ENCODE measurements at regions not wholly inside any gene's neighbourhood (a gene's known extent, or its start where the extent isn't known, plus 50 kb on each side); places are given as distances from the start of the nearest gene placed in this dataset.
"Not testable (repeated sequence)": the region's sequence is repeated elsewhere in the genome, so short reads cannot be mapped to it uniquely, and the experiment has no call there.

DNA sequence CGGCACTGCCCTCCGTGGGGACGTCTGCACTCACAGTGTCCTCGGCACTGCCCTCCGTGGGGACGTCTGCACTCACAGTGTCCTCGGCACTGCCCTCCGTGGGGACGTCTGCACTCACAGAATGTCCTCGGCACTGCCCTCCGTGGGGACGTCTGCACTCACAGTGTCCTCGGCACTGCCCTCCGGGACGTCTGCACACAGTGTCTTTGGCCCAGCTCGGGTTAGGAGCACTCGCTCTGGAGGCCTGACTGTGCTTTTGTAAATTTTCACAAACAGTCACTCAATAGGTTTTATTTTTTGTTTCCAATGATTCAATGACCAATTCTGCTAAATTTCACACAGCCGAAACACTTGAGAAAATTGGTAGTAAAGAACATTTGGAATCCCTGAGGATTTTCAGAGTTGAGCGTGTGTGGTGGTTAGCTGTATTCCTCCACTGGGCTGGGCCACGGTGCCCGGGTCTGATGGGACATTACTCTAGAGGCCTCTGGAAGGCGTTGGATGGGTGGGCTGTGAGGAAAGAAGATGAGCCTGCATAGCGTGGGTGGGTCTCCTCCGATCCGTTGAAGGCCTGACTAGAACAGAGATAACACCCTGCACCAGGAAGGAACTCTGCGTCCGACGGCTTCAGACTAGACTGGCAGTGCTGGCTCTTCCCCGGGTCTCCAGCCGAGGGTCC lies 134.8 kb downstream of the RTP5 start:
- ChIA-PET CTCF (no interaction called here), POLR2A (no interaction called here)
- no peak for TF ChIP-seq LEF1 (IDR thresholded peaks at IDR 0.05; ENCODE audit: borderline replicate concordance)
- TF ChIP-seq FOXK2 (IDR thresholded peaks at IDR 0.05), result no peak
- no peak for TF ChIP-seq ZNF384 (IDR thresholded peaks at IDR 0.05)
- no peak for TF ChIP-seq ARNT (IDR thresholded peaks at IDR 0.05)
- TF ChIP-seq ELF4 (IDR thresholded peaks at IDR 0.05), result no peak
- TF ChIP-seq FOXM1 (IDR thresholded peaks at IDR 0.05; ENCODE audit: borderline replicate concordance), result no peak
- TF ChIP-seq TARDBP (IDR thresholded peaks at IDR 0.05), result no peak
- TF ChIP-seq SP1 (IDR thresholded peaks at IDR 0.05), result no peak
- no peak for TF ChIP-seq HDGF (IDR thresholded peaks at IDR 0.05; ENCODE audit: borderline replicate concordance)
- no peak for TF ChIP-seq CTBP1 (IDR thresholded peaks at IDR 0.05; ENCODE audit: borderline replicate concordance)
- no peak for TF ChIP-seq SUZ12 (IDR thresholded peaks at IDR 0.05)
- no peak for TF ChIP-seq BHLHE40 (IDR thresholded peaks at IDR 0.05; ENCODE audit: borderline replicate concordance)
- no peak for TF ChIP-seq NFRKB (IDR thresholded peaks at IDR 0.05)
- DNase-seq (ENCODE audit: extremely low spot score), result no peak

DNA sequence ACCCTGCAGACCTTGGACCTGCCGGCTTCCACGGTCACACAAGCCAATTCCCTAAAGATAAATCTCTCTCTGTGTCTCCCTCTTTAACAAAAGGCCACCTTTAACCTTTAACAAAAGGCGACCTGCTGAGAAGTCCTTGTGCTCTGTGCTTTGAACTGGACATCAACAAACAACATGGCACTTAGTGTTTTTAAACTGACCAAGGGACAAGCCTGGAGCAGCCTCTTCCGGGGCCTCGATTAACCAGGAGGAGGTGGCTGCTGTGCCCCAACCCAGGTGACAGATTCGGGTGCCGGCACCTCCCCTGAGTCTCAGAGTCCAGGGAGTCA lies 135.3 kb downstream of the RTP5 start:
- DNase-seq (ENCODE audit: extremely low spot score), result no peak
- TF ChIP-seq SP1 (IDR thresholded peaks at IDR 0.05) (no peak), ARNT (IDR thresholded peaks at IDR 0.05) (no peak), NFRKB (IDR thresholded peaks at IDR 0.05) (no peak), ELF4 (IDR thresholded peaks at IDR 0.05) (no peak), FOXK2 (IDR thresholded peaks at IDR 0.05) (no peak), CTBP1 (IDR thresholded peaks at IDR 0.05; ENCODE audit: borderline replicate concordance) (no peak), BHLHE40 (IDR thresholded peaks at IDR 0.05; ENCODE audit: borderline replicate concordance) (no peak), LEF1 (IDR thresholded peaks at IDR 0.05; ENCODE audit: borderline replicate concordance) (no peak), FOXM1 (IDR thresholded peaks at IDR 0.05; ENCODE audit: borderline replicate concordance) (no peak), FOXA1 (IDR thresholded peaks at IDR 0.05) (no peak)
- TF ChIP-seq, protein P1, sequence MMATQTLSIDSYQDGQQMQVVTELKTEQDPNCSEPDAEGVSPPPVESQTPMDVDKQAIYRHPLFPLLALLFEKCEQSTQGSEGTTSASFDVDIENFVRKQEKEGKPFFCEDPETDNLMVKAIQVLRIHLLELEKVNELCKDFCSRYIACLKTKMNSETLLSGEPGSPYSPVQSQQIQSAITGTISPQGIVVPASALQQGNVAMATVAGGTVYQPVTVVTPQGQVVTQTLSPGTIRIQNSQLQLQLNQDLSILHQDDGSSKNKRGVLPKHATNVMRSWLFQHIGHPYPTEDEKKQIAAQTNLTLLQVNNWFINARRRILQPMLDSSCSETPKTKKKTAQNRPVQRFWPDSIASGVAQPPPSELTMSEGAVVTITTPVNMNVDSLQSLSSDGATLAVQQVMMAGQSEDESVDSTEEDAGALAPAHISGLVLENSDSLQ (IDR thresholded peaks at IDR 0.05), result no peak
- POLR2A ChIA-PET, result no interaction called here
- CTCF ChIA-PET, result no interaction called here

DNA sequence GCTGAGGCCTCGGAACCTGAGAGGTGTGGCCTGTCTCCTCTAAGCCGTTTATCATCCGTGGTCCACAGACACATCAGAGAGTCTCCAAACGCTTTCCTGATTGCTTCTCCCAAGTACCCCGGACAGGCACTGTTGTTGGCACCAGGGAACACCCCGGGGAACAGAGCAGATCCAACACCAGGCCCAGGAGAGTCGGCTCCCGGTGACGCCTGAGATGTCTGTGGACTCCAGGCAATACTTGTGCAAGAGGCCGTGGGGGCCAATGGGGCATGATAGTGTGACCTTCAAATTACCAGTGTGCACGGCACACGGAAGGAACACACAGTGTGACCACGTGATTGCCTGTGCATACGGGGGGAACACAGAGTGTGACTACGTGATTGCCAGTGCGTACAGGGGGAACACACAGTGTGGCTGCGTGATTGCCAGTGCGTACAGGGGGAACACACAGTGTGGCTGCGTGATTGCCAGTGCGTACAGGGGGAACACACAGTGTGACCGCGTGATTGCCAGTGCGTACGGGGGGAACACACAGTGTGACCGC lies 136.6 kb downstream of the RTP5 start:
- DNase-seq (ENCODE audit: extremely low spot score); POLR2A ChIA-PET: not testable (repeated sequence)

DNA sequence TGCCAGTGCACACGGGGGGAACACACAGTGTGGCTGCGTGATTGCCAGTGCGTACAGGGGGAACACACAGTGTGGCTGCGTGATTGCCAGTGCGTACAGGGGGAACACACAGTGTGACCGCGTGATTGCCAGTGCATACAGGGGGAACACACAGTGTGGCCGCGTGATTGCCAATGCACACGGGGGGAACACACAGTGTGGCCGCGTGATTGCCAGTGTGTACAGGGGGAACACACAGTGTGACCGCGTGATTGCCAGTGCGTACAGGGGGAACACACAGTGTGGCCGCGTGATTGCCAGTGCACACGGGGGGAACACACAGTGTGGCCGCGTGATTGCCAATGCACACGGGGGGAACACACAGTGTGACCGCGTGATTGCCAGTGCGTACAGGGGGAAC lies 139.4 kb downstream of the RTP5 start:
- DNase-seq (ENCODE audit: extremely low spot score); POLR2A ChIA-PET; CTCF ChIA-PET: not testable (repeated sequence)

More for the DNA sequence above, 136.6 kb downstream of the RTP5 start:
- CTCF ChIA-PET, result not testable (repeated sequence)

DNA sequence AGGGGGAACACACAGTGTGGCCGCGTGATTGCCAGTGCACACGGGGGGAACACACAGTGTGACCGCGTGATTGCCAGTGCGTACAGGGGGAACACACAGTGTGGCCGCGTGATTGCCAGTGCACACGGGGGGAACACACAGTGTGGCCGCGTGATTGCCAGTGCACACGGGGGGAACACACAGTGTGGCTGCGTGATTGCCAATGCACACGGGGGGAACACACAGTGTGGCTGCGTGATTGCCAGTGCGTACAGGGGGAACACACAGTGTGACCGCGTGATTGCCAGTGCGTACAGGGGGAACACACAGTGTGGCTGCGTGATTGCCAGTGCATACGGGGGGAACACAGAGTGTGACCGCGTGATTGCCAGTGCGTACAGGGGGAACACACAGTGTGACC lies 140.3 kb downstream of the RTP5 start:
- POLR2A ChIA-PET; DNase-seq (ENCODE audit: extremely low spot score); CTCF ChIA-PET: not testable (repeated sequence)

DNA sequence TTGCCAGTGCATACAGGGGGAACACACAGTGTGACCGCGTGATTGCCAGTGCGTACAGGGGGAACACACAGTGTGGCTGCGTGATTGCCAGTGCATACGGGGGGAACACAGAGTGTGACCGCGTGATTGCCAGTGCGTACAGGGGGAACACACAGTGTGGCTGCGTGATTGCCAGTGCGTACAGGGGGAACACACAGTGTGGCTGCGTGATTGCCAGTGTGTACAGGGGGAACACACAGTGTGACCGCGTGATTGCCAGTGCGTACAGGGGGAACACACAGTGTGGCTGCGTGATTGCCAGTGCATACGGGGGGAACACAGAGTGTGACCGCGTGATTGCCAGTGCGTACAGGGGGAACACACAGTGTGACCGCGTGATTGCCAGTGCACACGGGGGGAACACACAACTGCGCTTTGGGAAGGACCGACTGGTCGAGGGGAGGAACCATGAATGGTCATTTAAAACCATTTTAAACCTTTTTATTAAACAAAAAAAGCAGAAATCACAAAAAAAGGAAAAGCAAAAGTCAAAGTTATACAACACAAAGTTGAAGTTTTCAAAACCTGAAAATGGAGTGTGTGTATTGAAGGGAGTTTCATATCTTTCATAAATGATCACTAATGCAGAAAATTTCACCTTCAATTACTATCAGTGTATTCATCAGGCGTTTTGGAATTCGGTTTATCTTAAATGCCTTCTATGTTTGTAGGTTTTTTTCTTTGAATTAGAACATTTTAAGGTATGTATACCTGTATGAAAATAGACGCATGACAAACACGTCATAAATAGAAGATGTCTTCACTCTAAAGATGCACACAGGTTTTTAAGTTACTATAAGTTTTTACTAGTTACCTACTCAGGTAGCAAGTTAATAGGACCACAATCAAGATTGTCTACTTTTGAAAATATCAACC lies 141.0 kb downstream of the RTP5 start:
- POLR2A ChIA-PET; CTCF ChIA-PET; DNase-seq (ENCODE audit: extremely low spot score): not testable (repeated sequence)

DNA sequence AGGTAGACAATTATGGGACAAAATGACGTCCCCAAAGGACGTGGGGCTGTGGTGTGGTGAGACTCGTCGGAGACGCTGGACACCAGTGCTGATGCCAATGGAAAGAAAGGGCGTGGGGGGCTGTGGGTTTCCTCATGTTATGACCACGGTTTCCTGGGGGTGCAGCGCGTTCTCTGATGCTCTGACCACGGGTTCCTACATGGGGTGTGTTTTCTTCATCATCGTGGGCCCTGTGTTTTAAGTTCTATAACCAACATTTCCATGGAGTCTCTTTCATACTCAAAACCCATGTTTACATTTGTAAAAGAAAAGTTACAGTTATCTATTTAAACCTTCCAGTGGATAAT lies 141.6 kb downstream of the RTP5 start:
- TF ChIP-seq FOXA1 (IDR thresholded peaks at IDR 0.05) (no peak), FOXM1 (IDR thresholded peaks at IDR 0.05; ENCODE audit: borderline replicate concordance) (no peak), SUZ12 (IDR thresholded peaks at IDR 0.05) (no peak)
- CTCF ChIA-PET, result no interaction called here
- no peak for DNase-seq (ENCODE audit: extremely low spot score)
- POLR2A ChIA-PET, result no interaction called here

DNA sequence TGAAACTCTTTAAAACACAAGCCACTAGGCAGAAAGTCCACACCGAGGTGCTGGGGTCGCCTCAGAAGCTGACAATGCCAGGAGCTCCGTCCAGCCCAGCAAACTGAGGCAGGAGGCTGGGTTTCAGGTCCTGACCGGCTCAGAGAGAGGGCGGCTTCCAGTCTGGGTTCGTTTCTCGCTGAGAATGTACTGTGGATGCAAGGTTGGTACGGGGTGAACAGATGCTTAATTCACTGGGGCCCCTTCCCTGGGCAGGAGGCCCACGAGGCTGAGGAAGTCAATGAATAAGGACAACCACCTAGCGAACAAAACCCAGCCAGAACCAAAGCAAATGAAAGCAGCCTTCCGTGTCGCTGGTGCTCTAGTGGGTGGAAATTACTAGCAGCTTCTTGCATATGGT lies 142.0 kb downstream of the RTP5 start:
- no peak for DNase-seq (ENCODE audit: extremely low spot score)
- CTCF ChIA-PET, result no interaction called here
- TF ChIP-seq BHLHE40 (IDR thresholded peaks at IDR 0.05; ENCODE audit: borderline replicate concordance), result no peak
- TF ChIP-seq ARNT (IDR thresholded peaks at IDR 0.05), result no peak
- no peak for TF ChIP-seq ELF4 (IDR thresholded peaks at IDR 0.05)
- no peak for TF ChIP-seq L3MBTL2 (conservative IDR thresholded peaks at IDR 0.05)
- TF ChIP-seq SUZ12 (IDR thresholded peaks at IDR 0.05), result no peak
- TF ChIP-seq HDGF (IDR thresholded peaks at IDR 0.05; ENCODE audit: borderline replicate concordance), result no peak
- no peak for TF ChIP-seq FOXM1 (IDR thresholded peaks at IDR 0.05; ENCODE audit: borderline replicate concordance)
- TF ChIP-seq LEF1 (IDR thresholded peaks at IDR 0.05; ENCODE audit: borderline replicate concordance), result no peak
- TF ChIP-seq SP1 (IDR thresholded peaks at IDR 0.05), result no peak
- TF ChIP-seq TARDBP (IDR thresholded peaks at IDR 0.05), result no peak
- no peak for TF ChIP-seq FOXK2 (IDR thresholded peaks at IDR 0.05)
- no peak for TF ChIP-seq FOXA1 (IDR thresholded peaks at IDR 0.05)
- TF ChIP-seq, protein P1 (IDR thresholded peaks at IDR 0.05), result no peak
- no peak for TF ChIP-seq CTBP1 (IDR thresholded peaks at IDR 0.05; ENCODE audit: borderline replicate concordance)
- POLR2A ChIA-PET, result no interaction called here

All from HEK293T (cell line).